ENCODE measurements at regions not wholly inside any gene's neighbourhood (a gene's known extent, or its start where the extent isn't known, plus 50 kb on each side); places are given as distances from the start of the nearest gene placed in this dataset.

DNA sequence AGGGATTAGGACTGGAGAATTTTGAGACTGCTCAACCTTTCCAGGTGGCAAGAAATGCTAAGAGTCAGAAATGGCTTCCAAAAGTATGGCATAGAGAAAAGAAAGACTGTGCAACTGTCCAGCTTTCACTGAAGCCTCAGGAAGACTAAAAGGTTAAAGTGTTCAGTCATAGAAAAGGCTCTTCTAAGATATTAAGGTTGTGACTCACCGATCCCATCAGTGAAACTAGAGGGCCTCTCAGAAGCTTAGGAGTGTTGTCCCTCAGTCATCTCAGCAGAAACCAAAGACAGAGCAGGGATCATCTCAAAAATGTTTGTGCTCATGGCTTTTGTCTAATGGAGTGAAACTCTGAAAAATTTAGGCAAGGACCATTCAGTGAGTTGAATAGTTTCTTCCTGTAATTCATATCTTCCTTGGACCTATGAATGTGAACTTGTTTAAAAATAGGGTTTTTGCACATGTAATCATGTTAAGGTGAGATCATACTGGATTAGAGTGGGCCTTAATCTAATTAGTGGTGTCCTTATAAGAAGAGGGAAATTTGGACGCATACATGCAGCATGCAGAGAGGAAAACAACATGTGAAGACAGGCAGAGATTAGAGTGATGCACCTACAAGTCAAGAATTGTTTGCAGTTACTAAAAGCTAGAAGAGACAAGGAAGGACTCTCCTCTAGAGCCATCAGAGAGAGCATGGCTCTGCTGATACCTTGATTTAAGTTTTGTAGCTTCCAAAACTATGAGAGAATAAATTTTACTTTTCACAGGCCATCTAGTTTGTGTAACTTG is 71.3 kb downstream of the RPE65 start:
- Histone ChIP-seq H3K4me3 (no peak overlapping the region), H3K36me3 (no peaks in the 10 kb centered on the region), H3K4me1 (no peaks in the 10 kb centered on the region), H3K27ac (no peak overlapping the region), H3K9me3 (no peaks in the 10 kb centered on the region), H3K27me3 (no peaks in the 10 kb centered on the region)
- DNase-seq (ENCODE audit: extremely low spot score in 2 of 2): no peak
- TF ChIP-seq, protein P1, sequence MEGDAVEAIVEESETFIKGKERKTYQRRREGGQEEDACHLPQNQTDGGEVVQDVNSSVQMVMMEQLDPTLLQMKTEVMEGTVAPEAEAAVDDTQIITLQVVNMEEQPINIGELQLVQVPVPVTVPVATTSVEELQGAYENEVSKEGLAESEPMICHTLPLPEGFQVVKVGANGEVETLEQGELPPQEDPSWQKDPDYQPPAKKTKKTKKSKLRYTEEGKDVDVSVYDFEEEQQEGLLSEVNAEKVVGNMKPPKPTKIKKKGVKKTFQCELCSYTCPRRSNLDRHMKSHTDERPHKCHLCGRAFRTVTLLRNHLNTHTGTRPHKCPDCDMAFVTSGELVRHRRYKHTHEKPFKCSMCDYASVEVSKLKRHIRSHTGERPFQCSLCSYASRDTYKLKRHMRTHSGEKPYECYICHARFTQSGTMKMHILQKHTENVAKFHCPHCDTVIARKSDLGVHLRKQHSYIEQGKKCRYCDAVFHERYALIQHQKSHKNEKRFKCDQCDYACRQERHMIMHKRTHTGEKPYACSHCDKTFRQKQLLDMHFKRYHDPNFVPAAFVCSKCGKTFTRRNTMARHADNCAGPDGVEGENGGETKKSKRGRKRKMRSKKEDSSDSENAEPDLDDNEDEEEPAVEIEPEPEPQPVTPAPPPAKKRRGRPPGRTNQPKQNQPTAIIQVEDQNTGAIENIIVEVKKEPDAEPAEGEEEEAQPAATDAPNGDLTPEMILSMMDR (IDR thresholded peaks at IDR 0.05): no peak
- TF ChIP-seq POLR2AphosphoS5 (IDR thresholded peaks at IDR 0.05; ENCODE audit: insufficient read depth in 1 of 2, low read depth in 1 of 2): no peak
- no peak for TF ChIP-seq POLR2A (IDR thresholded peaks at IDR 0.05)
- intact Hi-C loops (cut with DNase I): no loop called here

DNA sequence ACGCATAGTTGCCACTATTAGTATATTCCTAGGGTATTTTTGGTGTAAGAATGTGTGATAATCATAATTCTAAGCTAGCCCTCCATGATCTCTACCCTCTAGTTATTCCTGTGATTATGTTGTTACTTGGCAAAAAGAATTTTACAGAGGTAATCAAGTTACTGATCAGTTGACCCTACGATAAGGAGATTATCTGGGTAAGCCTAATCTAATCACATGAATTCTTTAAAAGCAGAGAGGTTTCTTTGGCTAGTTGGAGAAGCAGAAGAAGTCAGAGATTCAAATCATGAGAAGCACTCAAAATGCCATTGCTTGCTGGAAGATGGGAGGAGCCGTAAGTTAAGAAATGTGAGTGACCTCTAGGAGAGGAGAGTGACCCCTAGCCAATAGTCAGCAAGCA is 72.7 kb downstream of the RPE65 start:
- intact Hi-C loops (cut with DNase I): no loop called here
- no peak overlapping the region for H3K4me3 ChIP-seq

GRCh38 chr1:68376441-68376840 is 73.3 kb downstream of the RPE65 start:
- no peak for TF ChIP-seq POLR2AphosphoS5 (IDR thresholded peaks at IDR 0.05; ENCODE audit: insufficient read depth in 1 of 2, low read depth in 1 of 2)
- TF ChIP-seq POLR2A (IDR thresholded peaks at IDR 0.05): no peak
- no peaks in the 10 kb centered on the region for H3K27me3 ChIP-seq
- no peaks in the 10 kb centered on the region for H3K36me3 ChIP-seq
- intact Hi-C loops (cut with DNase I): no loop called here
- H3K27ac ChIP-seq: no peak overlapping the region
- H3K4me3 ChIP-seq: no peak overlapping the region
- no peaks in the 10 kb centered on the region for H3K9me3 ChIP-seq
- no peaks in the 10 kb centered on the region for H3K4me1 ChIP-seq
- DNase-seq (ENCODE audit: extremely low spot score in 2 of 2): no peak

More for the DNA sequence above, 72.7 kb downstream of the RPE65 start:
- H3K9me3 ChIP-seq: no peaks in the 10 kb centered on the region
- no peaks in the 10 kb centered on the region for H3K36me3 ChIP-seq
- H3K27me3 ChIP-seq: no peaks in the 10 kb centered on the region
- DNase-seq (ENCODE audit: extremely low spot score in 2 of 2): no peak
- no peaks in the 10 kb centered on the region for H3K4me1 ChIP-seq
- TF ChIP-seq POLR2A (IDR thresholded peaks at IDR 0.05): no peak
- no peak overlapping the region for H3K27ac ChIP-seq

DNA sequence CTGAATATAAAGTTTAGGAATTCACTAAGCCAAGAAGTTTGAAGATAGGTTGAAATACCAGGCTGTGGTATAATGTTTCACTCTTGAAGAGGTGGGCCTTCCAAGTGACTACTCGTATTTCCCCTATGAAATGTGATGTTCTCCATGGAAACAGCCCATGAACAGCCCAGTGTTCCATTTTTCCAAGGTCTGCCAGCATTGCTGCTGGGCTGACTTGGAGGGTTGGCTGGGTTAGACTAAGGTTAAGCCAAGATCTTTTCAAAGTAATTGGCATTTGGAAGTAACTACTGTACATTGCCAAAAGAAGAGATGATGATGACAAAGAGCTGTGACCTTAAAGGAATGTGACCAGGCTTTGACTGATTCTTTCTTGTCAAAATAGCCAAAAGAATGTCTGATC is 73.8 kb downstream of the RPE65 start:
- Histone ChIP-seq H3K36me3 (no peaks in the 10 kb centered on the region), H3K4me1 (no peaks in the 10 kb centered on the region), H3K27me3 (no peaks in the 10 kb centered on the region), H3K27ac (no peak overlapping the region), H3K9me3 (no peaks in the 10 kb centered on the region), H3K4me3 (no peak overlapping the region)
- no peak for DNase-seq (ENCODE audit: extremely low spot score in 2 of 2)
- TF ChIP-seq POLR2A (IDR thresholded peaks at IDR 0.05) (no peak), POLR2AphosphoS5 (IDR thresholded peaks at IDR 0.05; ENCODE audit: insufficient read depth in 1 of 2, low read depth in 1 of 2) (no peak)
- TF ChIP-seq, protein P1 (IDR thresholded peaks at IDR 0.05): no peak
- intact Hi-C loops (cut with DNase I): no loop called here

GRCh38 chr1:68373173-68373572 is 76.6 kb downstream of the RPE65 start:
- no peak overlapping the region for H3K27ac ChIP-seq
- no peak for DNase-seq (ENCODE audit: extremely low spot score in 2 of 2)
- intact Hi-C loops (cut with DNase I): no loop called here
- H3K9me3 ChIP-seq: no peaks in the 10 kb centered on the region
- H3K4me3 ChIP-seq: no peak overlapping the region
- H3K4me1 ChIP-seq: no peaks in the 10 kb centered on the region
- H3K27me3 ChIP-seq: no peaks in the 10 kb centered on the region
- H3K36me3 ChIP-seq: no peaks in the 10 kb centered on the region
- TF ChIP-seq, protein P1 (IDR thresholded peaks at IDR 0.05): no peak
- TF ChIP-seq POLR2AphosphoS5 (IDR thresholded peaks at IDR 0.05; ENCODE audit: insufficient read depth in 1 of 2, low read depth in 1 of 2) (no peak), POLR2A (IDR thresholded peaks at IDR 0.05) (no peak)

DNA sequence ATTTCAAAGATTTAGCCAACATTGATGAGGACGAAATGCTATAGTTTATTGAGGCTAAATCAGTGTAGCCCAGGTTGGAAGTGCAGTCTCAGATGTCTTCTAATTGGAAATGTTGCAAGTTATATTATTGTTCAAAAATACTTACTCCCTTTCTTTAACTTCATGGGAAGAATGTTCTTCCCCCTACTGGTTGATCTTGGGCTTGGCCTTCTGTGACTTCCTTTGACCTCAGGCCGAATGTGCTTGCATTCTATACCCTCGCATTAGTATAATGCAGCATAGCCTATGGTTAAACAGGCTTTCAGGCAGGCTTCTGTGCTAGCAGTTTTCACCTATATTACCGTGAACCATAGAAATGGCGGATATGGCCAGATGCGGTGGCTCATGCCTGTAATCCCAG is 77.3 kb downstream of the RPE65 start:
- Histone ChIP-seq H3K4me1 (no peaks in the 10 kb centered on the region), H3K36me3 (no peaks in the 10 kb centered on the region), H3K27ac (no peak overlapping the region), H3K4me3 (no peak overlapping the region), H3K9me3 (no peaks in the 10 kb centered on the region), H3K27me3 (no peaks in the 10 kb centered on the region)
- no peak for DNase-seq (ENCODE audit: extremely low spot score in 2 of 2)
- intact Hi-C loops (cut with DNase I): no loop called here
- no peak for TF ChIP-seq POLR2A (IDR thresholded peaks at IDR 0.05)
- TF ChIP-seq, protein P1 (IDR thresholded peaks at IDR 0.05): no peak
- no peak for TF ChIP-seq POLR2AphosphoS5 (IDR thresholded peaks at IDR 0.05; ENCODE audit: insufficient read depth in 1 of 2, low read depth in 1 of 2)
